ENCODE measurements at regions not wholly inside any gene's neighbourhood (a gene's known extent, or its start where the extent isn't known, plus 50 kb on each side); places are given as distances from the start of the nearest gene placed in this dataset.

GRCh38 chr5:13508559-13508958 lies 435.9 kb downstream of the DNAH5 start:
- TF ChIP-seq CTCF (IDR thresholded peaks at IDR 0.05), result no peak
- Mint-ChIP-seq H3K4me1 (ENCODE audit: low read depth) (no peaks in the 10 kb centered on the region), H3K9me3 (no peaks in the 10 kb centered on the region; the same call in none of the 2 replicates), H3K4me3 (no peak overlapping the region), H3K27me3 (ENCODE audit: insufficient read depth) (peaks cover 13% of the 10 kb centered on the region), H3K36me3 (ENCODE audit: low read depth) (no peaks in the 10 kb centered on the region), H3K27ac (no peak overlapping the region)
- DNase-seq, result no peak

- Mint-ChIP-seq H3K27me3 (ENCODE audit: insufficient read depth) (peaks cover 13% of the 10 kb centered on the region), H3K4me1 (ENCODE audit: low read depth) (no peaks in the 10 kb centered on the region), H3K9me3 (no peaks in the 10 kb centered on the region; the same call in 1 of the 2 replicates)
Observed at GRCh38 chr5:13505326-13505725, 439.2 kb downstream of the DNAH5 start.

GRCh38 chr5:13503017-13503416 lies 441.5 kb downstream of the DNAH5 start:
- Mint-ChIP-seq H3K9me3 (no peaks in the 10 kb centered on the region; the same call in 1 of the 2 replicates), H3K27ac (no peak overlapping the region), H3K4me3 (no peak overlapping the region), H3K4me1 (ENCODE audit: low read depth) (no peaks in the 10 kb centered on the region), H3K36me3 (ENCODE audit: low read depth) (no peaks in the 10 kb centered on the region), H3K27me3 (ENCODE audit: insufficient read depth) (peaks cover 10% of the 10 kb centered on the region)
- TF ChIP-seq CTCF (IDR thresholded peaks at IDR 0.05), result no peak
- no peak for DNase-seq

More at GRCh38 chr5:13505326-13505725, 439.2 kb downstream of the DNAH5 start:
- Mint-ChIP-seq H3K27ac (no peak overlapping the region), H3K4me3 (no peak overlapping the region), H3K36me3 (ENCODE audit: low read depth) (no peaks in the 10 kb centered on the region)
- TF ChIP-seq CTCF (IDR thresholded peaks at IDR 0.05), result no peak
- no peak for DNase-seq

GRCh38 chr5:13501176-13501575 lies 443.3 kb downstream of the DNAH5 start:
- no peaks in the 10 kb centered on the region; the same call in none of the 2 replicates for H3K9me3 Mint-ChIP-seq
- H3K4me3 Mint-ChIP-seq, result no peak overlapping the region
- peaks cover 5% of the 10 kb centered on the region for H3K27me3 Mint-ChIP-seq (ENCODE audit: insufficient read depth)
- H3K4me1 Mint-ChIP-seq (ENCODE audit: low read depth), result no peaks in the 10 kb centered on the region
- no peak overlapping the region for H3K27ac Mint-ChIP-seq
- TF ChIP-seq CTCF (IDR thresholded peaks at IDR 0.05), result no peak
- no peaks in the 10 kb centered on the region for H3K36me3 Mint-ChIP-seq (ENCODE audit: low read depth)
- no peak for DNase-seq

GRCh38 chr5:13498279-13498678 lies 446.2 kb downstream of the DNAH5 start:
- H3K9me3 Mint-ChIP-seq, result no peaks in the 10 kb centered on the region; the same call in none of the 2 replicates
- H3K4me1 Mint-ChIP-seq (ENCODE audit: low read depth), result no peaks in the 10 kb centered on the region
- H3K27me3 Mint-ChIP-seq (ENCODE audit: insufficient read depth), result peaks cover 3% of the 10 kb centered on the region
- no peak for TF ChIP-seq CTCF (IDR thresholded peaks at IDR 0.05)
- H3K27ac Mint-ChIP-seq, result no peak overlapping the region
- no peaks in the 10 kb centered on the region for H3K36me3 Mint-ChIP-seq (ENCODE audit: low read depth)
- no peak overlapping the region for H3K4me3 Mint-ChIP-seq
- DNase-seq, result no peak
